LHCN-M2 (cell line): ENCODE measurements at regions not wholly inside any gene's neighbourhood (a gene's known extent, or its start where the extent isn't known, plus 50 kb on each side); places are given as distances from the start of the nearest gene placed in this dataset.
"Not testable (repeated sequence)": the region's sequence is repeated elsewhere in the genome, so short reads cannot be mapped to it uniquely, and the experiment has no call there.

Experiments
- DNase-seq: peaks from one replicate; pipeline ENCODE4 v3.0.0-alpha.2; 2012; ENCODE audit warnings: low read depth

DNA sequence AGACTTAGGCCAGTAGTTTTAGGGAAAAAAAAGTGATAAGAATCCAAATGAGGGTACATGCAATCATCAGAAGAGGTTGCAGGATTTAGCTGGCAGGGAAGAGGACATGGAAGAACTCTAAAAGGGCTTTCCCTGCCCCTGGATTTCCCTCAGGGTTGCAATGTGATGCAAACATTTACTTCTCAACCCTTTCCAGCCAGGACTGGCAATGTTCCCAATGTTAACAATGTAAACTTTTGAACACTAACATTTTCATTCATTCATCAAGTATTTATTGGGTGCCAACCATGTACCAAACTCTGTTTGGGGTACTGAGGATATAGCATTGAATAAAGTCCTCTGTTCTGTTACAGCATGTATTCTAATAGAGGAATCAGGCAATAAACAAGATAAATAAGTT is 349.4 kb upstream of the LRRC3B start:
- no peak for DNase-seq

DNA sequence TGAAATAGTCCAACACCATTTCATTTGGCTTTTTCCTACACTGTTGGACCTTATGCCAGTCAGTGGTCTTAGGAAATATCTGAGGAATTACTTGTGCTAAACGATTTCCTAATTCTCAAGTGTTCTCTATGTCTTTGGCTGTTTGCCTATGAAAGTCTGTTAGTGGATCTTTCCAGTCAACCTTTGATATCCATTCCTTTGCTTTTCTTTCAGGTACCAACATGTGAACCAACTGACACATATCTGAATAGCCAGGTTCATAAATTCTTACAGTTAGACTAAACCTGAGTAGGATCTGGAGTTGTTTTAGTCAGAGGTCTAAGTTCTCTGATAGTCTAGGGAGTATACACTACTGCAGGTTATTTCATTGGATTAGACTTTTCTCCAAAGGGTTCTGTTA is 343.5 kb upstream of the LRRC3B start:
- DNase-seq = no peak

DNA sequence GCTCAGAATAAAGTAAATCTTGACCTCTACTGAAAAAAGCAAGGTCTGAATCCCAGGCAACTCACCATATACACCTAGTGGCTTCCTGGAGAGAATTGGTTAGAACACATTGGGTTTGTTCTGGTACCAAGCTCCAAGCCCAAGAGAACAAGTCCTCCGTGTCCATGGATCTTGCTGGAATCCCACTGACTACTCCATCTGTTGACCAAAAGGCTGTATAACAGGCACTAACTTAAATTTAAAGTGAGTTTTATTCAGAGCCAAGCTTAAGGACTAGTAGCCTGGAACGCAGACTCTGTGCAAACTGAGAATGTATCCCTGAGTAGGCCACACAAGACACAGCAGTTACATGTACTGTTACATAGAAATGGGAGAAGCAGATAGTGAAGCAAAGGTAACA is 342.1 kb upstream of the LRRC3B start:
- no peak for DNase-seq

DNA sequence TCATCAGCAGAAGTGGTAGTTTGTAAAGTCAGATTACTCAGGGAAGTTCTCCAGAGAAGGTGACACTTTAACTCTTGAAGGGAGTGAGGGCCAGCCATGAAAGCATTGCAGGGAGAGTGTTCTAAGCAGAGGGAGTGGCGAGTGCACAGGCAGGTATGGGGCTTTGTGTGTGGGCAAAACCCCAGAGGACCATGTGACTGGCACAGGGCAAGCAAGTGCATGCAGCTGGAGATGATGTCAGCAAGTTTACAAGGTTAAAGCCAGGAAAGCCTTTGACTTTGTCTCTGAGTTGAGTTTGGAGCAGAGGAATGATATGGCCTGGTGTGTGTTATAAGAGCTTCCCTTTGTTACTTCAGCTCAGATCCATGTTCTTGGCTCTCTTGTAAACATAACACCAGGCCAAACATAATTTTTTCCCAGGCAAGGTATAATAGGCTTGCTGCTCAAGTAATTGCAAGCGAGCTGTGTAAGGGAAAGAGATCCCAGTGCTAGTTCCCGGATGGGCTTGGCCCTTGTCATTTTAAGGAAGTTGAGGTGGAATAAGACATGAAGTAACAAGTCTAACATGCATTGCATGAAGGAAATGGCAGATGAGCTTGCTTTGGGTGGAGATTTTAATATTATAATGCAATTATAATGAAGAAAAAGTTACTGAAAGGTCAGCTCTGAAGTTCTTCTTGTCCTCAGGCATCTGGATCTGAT is 341.1 kb upstream of the LRRC3B start:
- no peak for DNase-seq

DNA sequence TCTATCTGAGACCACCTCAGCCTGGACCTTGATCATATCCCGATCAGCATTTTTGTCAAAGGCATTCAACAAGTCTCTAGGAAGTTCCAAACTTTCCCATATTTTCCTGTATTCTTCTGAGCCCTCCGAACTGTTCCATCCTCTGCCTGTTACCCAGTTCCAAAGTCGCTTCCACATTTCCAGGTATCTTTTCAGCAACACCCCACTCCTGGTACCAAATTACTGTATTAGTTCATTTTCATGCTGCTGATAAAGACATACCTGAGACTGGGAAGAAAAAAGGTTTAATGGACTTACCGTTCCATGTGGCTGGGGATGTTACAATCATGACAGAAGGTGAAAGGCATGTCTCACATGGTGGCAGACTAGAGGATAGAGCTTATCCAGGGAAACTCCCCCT is 338.1 kb upstream of the LRRC3B start:
- not testable (repeated sequence) for DNase-seq

DNA sequence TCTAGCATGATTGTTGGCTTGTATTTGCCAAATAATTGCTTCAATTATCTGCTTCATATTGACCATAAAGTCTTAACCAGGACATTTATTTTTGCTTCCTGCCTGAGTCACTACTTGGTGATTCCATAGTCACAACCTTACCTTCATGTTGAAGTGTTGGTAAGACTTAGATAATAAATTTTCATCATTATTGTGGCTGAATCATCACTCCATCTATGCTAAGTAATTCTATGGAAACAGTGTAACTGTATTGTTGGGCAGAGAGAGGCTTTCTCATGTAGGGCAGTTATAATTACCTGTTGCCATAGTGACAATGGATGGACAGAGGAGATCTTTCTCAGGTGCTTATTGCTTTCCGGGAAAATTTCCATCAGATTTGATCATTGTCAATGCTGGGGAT is 330.7 kb upstream of the LRRC3B start:
- DNase-seq = no peak

DNA sequence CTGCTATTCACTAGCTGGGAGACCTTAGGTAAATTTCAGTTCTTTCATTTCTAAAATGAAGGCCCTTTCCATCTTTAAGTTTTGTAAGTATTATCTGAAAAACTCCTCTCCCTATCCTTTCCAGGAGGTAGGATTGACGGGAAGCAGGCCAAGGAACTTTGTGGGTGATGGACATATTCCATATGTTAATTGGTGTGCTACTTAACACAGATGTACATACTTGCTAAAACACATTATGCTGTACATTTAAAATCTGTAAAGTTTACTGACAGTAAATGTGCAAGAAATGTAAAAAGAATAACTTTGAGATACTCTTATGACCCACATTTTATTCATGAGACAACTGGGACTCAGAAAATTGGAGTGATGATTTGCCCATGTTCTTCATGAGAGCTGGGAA is 329.8 kb upstream of the LRRC3B start:
- DNase-seq = no peak

DNA sequence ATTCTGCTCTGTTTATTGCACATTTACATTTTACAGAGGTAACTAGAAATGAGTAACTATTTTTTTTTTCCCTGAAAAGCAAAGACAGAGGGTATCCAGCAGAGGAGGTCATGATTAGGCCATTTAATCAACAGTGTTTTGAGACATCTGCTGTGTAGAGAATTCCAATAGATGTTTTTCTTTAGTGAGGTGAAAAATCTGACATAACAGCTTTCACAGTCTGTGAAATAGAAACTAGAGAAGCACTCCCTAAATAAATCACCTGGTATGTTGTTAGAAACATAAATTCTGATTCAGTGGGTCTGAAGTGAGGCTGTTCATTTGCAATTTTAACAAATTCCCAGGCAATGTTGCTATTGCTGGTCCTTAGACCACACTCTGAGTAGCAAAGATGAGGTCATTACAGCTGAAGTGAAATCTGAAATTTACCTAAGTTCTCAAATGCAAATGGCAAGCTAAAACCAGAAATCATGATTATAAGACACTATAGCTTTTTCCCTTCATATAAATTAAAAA is 329.2 kb upstream of the LRRC3B start:
- no peak for DNase-seq

DNA sequence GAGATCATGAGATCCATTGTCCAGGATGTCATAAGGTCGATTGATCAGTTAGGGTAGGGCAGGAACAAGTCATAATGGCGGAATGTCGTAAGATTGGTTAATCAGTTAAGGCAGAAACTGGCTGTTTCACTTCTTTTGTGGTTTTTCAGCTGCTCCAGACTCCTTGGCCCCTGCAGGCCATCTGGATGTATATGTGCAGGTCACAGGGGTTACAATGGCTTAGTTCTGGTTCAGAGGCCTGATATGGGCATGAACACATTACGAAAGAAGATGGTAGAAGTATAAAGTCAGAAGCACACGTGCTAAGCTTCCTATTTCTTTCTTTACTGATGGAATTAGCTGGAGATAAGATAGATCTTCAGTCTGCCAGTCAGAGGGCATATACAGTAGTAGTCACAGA is 315.4 kb upstream of the LRRC3B start:
- DNase-seq = no peak

DNA sequence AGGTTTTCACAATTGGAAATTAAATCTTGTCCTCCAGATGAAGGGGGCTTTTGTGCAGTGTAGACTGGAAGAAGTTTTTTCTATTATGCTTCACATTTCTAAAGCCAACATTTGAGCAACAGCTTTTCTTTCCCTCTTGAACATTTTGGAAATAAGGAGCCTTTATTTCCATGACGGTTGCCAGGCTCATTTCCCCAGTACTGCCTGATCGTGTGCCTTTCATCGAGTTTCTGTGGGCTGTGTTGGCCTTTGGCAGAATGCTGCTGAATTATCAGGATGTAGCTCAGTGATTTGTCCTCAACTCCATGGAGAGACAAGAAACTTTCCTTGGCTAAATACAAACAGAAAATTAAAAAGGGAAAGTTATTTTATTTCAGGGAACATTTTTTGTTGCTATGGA is 314.8 kb upstream of the LRRC3B start:
- no peak for DNase-seq

DNA sequence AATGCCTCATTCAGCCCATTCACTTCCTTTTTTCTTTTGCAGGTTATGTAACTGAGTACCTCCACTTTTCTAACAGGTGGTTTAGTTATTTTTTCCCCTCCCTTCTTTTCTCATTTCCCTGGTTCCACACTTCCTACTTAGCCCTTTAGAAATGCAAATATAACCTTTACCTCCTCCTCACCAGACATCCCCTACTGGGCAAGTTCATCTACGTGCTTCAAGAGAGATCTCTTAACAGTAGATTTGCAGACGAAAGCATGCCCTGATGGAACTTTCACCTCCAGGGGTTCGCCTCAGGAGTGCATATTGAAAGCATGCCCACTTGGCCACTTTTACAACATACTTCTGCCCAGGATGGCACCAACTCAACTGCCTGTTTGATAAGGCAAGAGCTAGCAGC is 314.1 kb upstream of the LRRC3B start:
- no peak for DNase-seq

DNA sequence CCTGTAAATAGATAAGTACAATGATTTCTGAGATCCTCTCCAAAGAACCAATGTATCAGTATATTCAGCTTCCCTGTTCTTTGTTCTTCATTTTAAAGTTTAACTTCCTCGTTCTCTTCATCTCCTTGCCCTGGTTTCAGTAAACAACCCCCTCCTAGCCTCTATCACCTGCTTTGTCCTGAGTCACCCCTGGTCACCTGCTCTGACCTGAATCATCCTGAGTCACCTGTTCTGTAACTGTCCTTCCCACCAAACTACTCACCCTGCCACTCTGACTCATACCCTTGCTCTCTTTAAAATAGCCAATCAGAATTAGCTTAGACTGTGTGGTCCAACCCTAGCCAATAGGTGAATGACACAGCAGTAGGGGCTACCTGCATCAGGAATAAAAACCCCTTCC is 313.0 kb upstream of the LRRC3B start:
- not testable (repeated sequence) for DNase-seq

DNA sequence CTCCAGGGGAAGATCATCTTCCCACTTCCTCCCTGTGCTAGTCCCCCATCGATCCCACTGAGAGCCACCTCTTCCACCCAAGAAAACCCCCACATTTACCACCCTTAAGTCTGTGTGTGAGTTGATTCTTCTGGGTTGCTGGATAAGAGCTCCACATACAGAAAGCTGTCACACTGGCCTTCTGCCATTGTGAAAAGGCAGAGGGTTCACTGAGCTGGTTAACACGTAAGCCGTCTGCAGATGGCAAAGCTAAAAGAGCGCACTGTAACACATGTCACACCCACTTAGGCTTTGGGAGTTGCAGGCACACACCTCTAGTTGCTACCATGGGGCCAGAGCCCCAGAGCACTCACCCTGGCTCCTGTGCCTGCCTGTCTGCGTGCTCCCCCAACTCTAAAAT is 309.8 kb upstream of the LRRC3B start:
- DNase-seq = no peak

DNA sequence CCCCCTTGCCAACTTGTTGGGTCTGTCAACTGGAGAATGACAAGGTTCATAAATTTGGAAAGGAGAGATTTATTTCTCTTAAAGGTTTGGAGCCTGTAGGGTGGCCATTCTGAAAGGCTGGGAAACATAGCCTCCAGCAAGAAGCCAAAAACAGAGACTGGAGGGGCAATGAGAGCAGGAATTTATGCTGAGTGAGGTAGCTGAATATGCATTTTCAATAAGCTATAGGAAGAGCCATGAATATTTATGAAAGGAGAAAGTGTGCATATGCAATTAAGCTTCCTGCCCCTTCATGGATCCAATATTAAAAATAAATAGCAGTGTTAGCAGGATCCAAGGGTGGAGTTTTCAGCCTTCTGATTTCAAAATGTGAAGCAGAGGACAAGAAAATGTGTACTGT is 306.1 kb upstream of the LRRC3B start:
- DNase-seq = no peak

DNA sequence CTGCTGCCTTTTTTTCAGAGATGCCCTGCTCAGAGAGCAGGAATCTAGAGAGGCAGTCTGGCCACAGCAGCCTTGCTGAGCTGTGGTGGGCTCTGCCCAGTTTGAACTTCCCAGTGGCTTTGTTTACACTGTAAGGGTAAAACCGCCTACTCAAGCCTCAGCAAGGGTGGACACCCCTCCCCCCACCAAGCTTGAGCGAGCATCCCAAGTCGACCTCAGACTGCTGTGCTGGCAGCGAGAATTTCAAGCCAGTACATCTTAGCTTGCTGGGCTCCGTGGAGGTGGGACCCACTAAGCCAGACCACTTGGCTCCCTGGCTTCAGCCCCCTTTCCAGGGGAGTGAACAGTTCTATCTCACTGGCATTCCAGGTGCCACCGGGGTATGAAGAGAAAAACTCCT is 298.8 kb upstream of the LRRC3B start:
- DNase-seq = not testable (repeated sequence)

DNA sequence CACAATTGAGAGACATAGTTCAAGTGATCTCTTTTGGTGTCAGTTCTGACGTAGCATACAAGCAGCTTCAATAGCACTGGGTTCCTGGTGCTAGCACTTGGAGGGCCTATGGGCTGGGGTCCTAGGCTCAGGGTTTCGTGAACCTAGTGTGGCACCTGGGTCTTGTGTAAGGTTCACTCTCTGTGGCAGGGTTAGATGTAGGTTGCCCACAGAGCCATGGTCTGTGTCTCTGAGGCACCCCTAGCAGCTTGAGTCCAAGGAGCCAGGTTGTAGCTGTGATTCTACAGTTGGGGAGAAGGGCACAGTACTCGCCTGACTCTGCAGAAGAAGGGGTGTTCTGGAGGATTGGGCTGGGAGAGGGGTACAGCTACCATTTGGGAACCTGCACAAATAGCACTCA is 282.6 kb upstream of the LRRC3B start:
- no peak for DNase-seq

DNA sequence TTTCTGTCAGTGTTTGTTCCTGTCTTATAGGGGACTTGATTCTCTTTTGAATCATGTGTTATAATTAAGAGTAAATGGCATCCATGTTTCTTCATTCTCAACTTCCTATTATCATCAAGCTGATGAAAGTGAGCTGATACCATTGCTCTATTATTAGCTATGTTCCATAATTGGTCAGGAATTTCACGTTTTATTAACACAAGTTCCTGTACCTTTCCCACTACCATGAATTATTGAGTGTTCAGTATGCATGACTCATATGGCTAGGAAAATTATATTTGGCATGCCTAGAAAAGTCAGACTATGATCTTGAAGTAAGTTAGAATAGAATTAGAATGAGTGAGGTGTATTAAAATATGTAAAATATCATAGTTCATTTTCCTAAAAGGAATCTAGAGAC is 278.9 kb upstream of the LRRC3B start:
- no peak for DNase-seq

DNA sequence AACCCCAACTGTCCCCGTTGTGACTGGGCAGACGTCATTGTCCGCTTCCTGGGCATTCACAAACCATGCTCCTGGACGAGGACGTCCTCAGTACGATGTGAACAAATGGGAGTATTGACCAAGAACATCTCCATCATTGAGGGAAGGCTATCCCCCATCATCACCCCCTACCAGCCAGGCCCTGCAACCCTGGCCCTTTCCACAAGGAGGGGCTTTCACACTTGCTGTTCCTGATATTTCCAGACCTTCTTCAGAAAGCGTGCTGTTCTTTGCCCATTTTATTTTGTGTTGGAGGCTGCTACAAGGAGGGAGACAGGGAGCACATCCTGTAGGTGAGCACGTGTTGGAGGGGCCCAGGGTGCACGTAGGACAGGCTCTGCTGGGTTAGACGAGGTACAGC is 277.0 kb upstream of the LRRC3B start:
- no peak for DNase-seq

DNA sequence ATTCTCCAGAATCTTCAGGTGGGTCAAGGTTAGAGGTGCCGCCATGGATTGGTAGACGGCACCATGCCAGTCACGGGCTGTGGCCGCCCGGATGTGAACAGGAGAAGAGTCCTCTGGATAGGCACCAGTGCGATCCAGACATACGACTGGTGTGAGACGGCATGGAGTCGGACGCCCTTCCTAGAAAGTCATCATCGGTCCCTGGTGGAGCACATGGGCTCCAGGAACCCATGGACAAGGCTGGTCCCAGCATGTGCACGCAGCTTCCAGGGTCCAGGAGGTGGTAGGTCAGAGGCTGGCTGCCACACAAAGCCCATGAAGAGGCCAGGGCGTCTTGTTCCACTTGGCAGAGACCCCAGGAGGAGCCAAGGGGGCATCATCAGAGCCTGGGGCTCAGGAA is 276.1 kb upstream of the LRRC3B start:
- DNase-seq = no peak

DNA sequence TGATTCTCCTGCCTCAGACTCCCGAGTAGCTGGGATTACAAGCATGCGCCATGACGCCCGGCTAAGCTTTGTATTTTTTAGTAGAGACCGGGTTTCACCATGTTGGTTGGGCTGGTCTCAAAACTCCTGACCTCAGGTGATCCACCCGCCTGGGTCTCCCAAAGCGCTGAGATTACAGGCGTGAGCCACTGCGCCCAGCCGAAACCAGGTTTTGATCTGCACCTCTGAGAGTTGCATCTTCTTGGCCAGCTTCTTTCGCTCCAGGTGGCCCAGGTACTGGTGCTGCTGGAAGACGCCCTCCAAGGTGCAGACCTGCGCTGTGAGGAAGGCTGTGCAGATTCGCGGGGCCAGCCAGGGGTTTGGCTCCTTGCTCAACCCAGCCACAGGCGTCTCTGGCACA is 275.4 kb upstream of the LRRC3B start:
- DNase-seq = no peak

DNA sequence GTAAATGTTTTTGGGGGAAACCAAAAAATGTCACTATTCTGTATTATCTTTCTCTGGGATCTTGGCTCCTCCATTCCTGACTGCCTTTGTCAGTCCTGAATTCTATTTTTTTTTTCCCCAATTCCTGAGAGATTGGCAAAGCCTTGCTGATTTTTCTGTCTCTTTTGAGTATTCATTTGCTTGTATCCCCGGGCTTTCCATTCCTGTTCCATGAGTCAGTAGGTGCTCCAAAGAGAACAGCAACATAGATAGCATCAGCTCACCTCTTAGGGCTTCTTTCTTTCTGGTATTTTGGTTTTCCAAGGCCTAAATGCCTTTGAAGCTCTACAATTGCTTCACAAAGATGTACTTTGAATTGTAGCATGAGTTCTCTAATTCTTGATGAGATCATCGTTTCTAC is 271.7 kb upstream of the LRRC3B start:
- DNase-seq = no peak

DNA sequence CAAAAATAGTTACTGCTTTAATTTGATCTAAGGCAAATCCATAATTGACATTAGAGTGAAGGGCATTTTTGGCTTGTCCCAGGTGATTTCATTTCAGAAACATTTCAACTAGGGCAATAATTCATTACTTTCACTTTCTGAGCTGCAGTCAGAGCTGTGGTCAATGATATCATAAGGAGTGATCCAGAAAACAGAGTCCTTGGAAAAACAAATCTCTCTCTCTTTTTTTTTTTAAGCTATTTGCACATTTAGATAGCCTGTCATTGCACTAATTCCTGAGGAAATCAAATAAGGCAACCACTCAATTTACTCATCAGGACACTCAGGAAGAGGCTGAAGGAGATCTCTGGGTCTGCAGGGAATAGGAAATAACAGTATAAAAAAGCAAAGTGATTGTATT is 269.5 kb upstream of the LRRC3B start:
- DNase-seq = no peak

DNA sequence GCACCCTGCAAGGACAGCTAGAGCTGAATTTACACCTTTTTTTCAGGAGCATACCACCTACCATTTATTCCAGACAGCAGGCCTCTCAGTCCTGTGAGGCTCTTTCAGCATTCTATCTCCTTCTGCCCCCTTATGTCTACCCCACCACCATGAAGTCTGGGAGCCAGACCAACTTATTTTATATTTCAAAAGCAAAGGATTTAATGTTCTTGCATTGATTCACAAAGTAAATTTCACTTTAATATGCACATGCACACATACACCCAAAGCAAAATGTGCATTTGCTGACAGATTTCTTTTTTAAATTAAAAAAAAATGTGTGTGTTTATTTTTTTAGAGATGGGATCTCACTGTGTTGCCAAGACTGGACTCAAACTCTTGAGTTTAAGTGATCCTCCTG is 264.2 kb upstream of the LRRC3B start:
- DNase-seq = no peak

DNA sequence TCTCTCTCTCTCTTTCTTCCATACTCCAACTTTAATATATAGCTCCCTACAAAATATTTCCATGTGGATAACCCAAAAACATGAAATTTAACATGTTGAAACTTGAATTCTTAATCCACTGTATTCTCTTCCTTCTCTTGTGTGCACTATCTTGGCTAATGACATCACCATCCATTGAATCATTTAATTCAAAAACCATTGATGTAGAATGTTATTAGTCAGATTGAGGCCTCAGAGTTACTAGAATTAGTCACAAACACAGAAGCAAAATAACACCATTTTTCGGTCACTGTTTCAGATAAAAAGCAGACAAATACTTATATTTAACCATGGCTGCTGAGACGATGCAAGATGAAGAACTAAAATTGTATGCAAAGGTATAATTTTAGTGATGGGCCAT is 256.9 kb upstream of the LRRC3B start:
- DNase-seq = no peak
